Panc1 (cell line): ENCODE measurements at regions not wholly inside any gene's neighbourhood (a gene's known extent, or its start where the extent isn't known, plus 50 kb on each side); places are given as distances from the start of the nearest gene placed in this dataset.

ENCODE experiments used
- ATAC-seq: fragments of 200-7000 bp; cut with Tn5 transposase; 2 replicates; pipeline ENCODE4 v1.9.1; 2020; ENCODE audit warnings: mild to moderate bottlenecking, moderate library complexity
- BruUV-seq: library from RNA; stranded (reverse); fragments of 400-500 nt; replicated peaks from 2 replicates; lab custom pipeline; 2021; lab: Mats Ljungman, UMichigan
- CTCF ChIA-PET: fragments of 300-600 bp; sonication (Branson Sonifier 250); formaldehyde crosslinking; loops from one replicate; lab custom pipeline; 2022; ENCODE audit warnings: antibody characterized with exemption; lab: Charles Lee
- POLR2A ChIA-PET: fragments of 300-600 bp; sonication (Branson Sonifier 250); formaldehyde crosslinking; loops from one replicate; lab custom pipeline; 2022; ENCODE audit warnings: antibody characterized with exemption; lab: Charles Lee
- DNase-seq: peaks from one replicate; pipeline ENCODE4 v3.0.0-alpha.2; 2010; ENCODE audit warnings: low read depth, low spot score
- H3K27ac ChIP-seq: 2 replicates; pipeline ENCODE4 v1.5.1; 2011; ENCODE audit warnings: mild to moderate bottlenecking, low read length, inconsistent platforms
- H3K27me3 ChIP-seq: fragments of 200-500 bp; sonication (Bioruptor generic); 2 replicates; pipeline ENCODE4 v1.6.0; 2014; ENCODE audit warnings: low read length, inconsistent platforms; ENCODE audit not compliant: control insufficient read depth, insufficient read depth
- H3K36me3 ChIP-seq: fragments of 200-500 bp; sonication (Bioruptor generic); 2 replicates; pipeline ENCODE4 v1.5.1; 2014; ENCODE audit warnings: inconsistent platforms, mild to moderate bottlenecking, low read length, moderate library complexity; ENCODE audit not compliant: control insufficient read depth, insufficient read depth
- H3K4me1 ChIP-seq: 2 replicates; pipeline ENCODE4 v1.5.1; 2011; ENCODE audit warnings: inconsistent platforms, mild to moderate bottlenecking, low read length, moderate library complexity; ENCODE audit not compliant: control insufficient read depth, insufficient read depth
- H3K4me3 ChIP-seq, 2 experiments: 2 replicates each; pipeline ENCODE4 v1.5.1; 2011 to 2012; ENCODE audit warnings: low read depth in 2 of 2, low read length in 2 of 2, mild to moderate bottlenecking in 2 of 2, inconsistent platforms in 1 of 2, moderate library complexity in 1 of 2
- H3K9me3 ChIP-seq: fragments of 200-500 bp; sonication (Bioruptor generic); 2 replicates; pipeline ENCODE4 v1.5.1; 2014; ENCODE audit warnings: low read depth, mild to moderate bottlenecking, inconsistent platforms, low read length, moderate library complexity; ENCODE audit not compliant: control insufficient read depth, insufficient read depth
- CTCF ChIP-seq: fragments of 450-650 bp; IDR thresholded peaks from 2 replicates; pipeline ENCODE4 v1.5.1; 2017; ENCODE audit warnings: mild to moderate bottlenecking
- POLR2AphosphoS5 ChIP-seq: IDR thresholded peaks from 2 replicates; pipeline ENCODE4 v1.6.1; 2012; ENCODE audit warnings: mild to moderate bottlenecking, low read depth, low read length, moderate library complexity
- SIN3A ChIP-seq: IDR thresholded peaks from 2 replicates; pipeline ENCODE4 v1.6.1; 2012; ENCODE audit warnings: low read depth, mild to moderate bottlenecking, low read length, moderate library complexity, borderline replicate concordance; ENCODE audit not compliant: insufficient read depth
- TCF7L2 ChIP-seq: IDR thresholded peaks from 2 replicates; pipeline ENCODE4 v1.6.1; 2011; ENCODE audit warnings: mild to moderate bottlenecking, low read depth, low read length, inconsistent platforms
- in situ Hi-C: cut with HindIII; loops from 2 replicates; pipeline ENCODE4 v1.10.0; 2016; ENCODE audit warnings: low sequenced_read_pairs, low pct_unique_long_range_greater_than_20kb
- intact Hi-C: fragments of 100-400 bp; cut with micrococcal nuclease; formaldehyde crosslinking; loops from one replicate; pipeline ENCODE4 v1.10.0; 2022; ENCODE audit not compliant: unreplicated experiment
- TF ChIP-seq, protein P1 (sequence below), 2 experiments: IDR thresholded peaks; 2 replicates each; pipeline ENCODE4 v1.6.1; 2011 to 2012; ENCODE audit warnings: low read depth in 2 of 2, control low read depth in 1 of 2, low read length in 1 of 2, mild to moderate bottlenecking in 1 of 2, moderate library complexity in 1 of 2; ENCODE audit not compliant: insufficient read depth in 1 of 2

- DNase-seq (no peak), ATAC-seq (no peak)
- Histone ChIP-seq H3K4me3 (no peak overlapping the region), H3K4me1 (no peaks in the 10 kb centered on the region), H3K9me3 (no peaks in the 10 kb centered on the region), H3K36me3 (no peaks in the 10 kb centered on the region), H3K27ac (no peak overlapping the region), H3K27me3 (no peaks in the 10 kb centered on the region)
- TF ChIP-seq CTCF = no peak
- no peak for TF ChIP-seq TCF7L2
- TF ChIP-seq, protein P1, sequence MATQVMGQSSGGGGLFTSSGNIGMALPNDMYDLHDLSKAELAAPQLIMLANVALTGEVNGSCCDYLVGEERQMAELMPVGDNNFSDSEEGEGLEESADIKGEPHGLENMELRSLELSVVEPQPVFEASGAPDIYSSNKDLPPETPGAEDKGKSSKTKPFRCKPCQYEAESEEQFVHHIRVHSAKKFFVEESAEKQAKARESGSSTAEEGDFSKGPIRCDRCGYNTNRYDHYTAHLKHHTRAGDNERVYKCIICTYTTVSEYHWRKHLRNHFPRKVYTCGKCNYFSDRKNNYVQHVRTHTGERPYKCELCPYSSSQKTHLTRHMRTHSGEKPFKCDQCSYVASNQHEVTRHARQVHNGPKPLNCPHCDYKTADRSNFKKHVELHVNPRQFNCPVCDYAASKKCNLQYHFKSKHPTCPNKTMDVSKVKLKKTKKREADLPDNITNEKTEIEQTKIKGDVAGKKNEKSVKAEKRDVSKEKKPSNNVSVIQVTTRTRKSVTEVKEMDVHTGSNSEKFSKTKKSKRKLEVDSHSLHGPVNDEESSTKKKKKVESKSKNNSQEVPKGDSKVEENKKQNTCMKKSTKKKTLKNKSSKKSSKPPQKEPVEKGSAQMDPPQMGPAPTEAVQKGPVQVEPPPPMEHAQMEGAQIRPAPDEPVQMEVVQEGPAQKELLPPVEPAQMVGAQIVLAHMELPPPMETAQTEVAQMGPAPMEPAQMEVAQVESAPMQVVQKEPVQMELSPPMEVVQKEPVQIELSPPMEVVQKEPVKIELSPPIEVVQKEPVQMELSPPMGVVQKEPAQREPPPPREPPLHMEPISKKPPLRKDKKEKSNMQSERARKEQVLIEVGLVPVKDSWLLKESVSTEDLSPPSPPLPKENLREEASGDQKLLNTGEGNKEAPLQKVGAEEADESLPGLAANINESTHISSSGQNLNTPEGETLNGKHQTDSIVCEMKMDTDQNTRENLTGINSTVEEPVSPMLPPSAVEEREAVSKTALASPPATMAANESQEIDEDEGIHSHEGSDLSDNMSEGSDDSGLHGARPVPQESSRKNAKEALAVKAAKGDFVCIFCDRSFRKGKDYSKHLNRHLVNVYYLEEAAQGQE (IDR thresholded peaks at IDR 0.05; ENCODE audit: insufficient read depth in 1 of 2, low read depth in 2 of 2, low read length in 1 of 2) = no peak
- TF ChIP-seq SIN3A = no peak
- TF ChIP-seq POLR2AphosphoS5 = no peak
- ChIA-PET POLR2A (no interaction called here), CTCF (no interaction called here)
- no TSS peak for BruUV-seq
- in situ Hi-C loops (no loop called here), intact Hi-C loops (no loop called here)
Observed at GRCh38 chr16:6861815-6862477, 470.7 kb upstream of the RBFOX1 start.

GRCh38 chr16:6861135-6861814 lies 471.4 kb upstream of the RBFOX1 start:
- Histone ChIP-seq H3K4me3 (no peak overlapping the region), H3K27ac (no peak overlapping the region), H3K4me1 (no peaks in the 10 kb centered on the region), H3K27me3 (no peaks in the 10 kb centered on the region), H3K9me3 (no peaks in the 10 kb centered on the region), H3K36me3 (no peaks in the 10 kb centered on the region)
- ChIA-PET CTCF (no interaction called here), POLR2A (no interaction called here)
- in situ Hi-C loops = no loop called here
- intact Hi-C loops = no loop called here
- BruUV-seq = no TSS peak
- ATAC-seq = no peak
- TF ChIP-seq, protein P1 (IDR thresholded peaks at IDR 0.05; ENCODE audit: insufficient read depth in 1 of 2, low read depth in 2 of 2, low read length in 1 of 2) = no peak
- TF ChIP-seq POLR2AphosphoS5 (no peak), CTCF (no peak)
- DNase-seq = no peak
